K562 (cell line): ENCODE measurements at regions not wholly inside any gene's neighbourhood (a gene's known extent, or its start where the extent isn't known, plus 50 kb on each side); places are given as distances from the start of the nearest gene placed in this dataset.

ENCODE experiments used
- ATAC-seq: fragments of 200-7000 bp; cut with Tn5 transposase; 3 replicates; pipeline ENCODE4 v1.9.1; 2020; ENCODE audit warnings: moderate library complexity
- BruUV-seq: library from RNA; stranded (reverse); fragments of 400-500 nt; replicated peaks from 2 replicates; lab custom pipeline; 2021; lab: Mats Ljungman, UMichigan
- CTCF ChIA-PET: fragments of 300-600 bp; formaldehyde crosslinking; extraction: SDS; loops from one replicate; lab custom pipeline; 2021; ENCODE audit warnings: low intra/inter-chr PET ratio; lab: Yijun Ruan, JAX
- POLR2A ChIA-PET: fragments of 300-600, 350-650 bp; sonication (Branson Sonifier 250); formaldehyde crosslinking; extraction: SDS; loops from one replicate; lab custom pipeline; 2021; ENCODE audit warnings: antibody characterized with exemption, inconsistent platforms; lab: Yijun Ruan, JAX
- DNase-seq, 4 experiments: peaks; one replicate each; pipeline versions ENCODE4 v3.0.0 to v3.0.0-alpha.2; 2011 to 2018; ENCODE audit warnings: low spot score in 3 of 4, mixed read lengths in 3 of 4; ENCODE audit errors: extremely low read depth in 1 of 4
- FAIRE-seq: peaks from 2 replicates; lab custom pipeline; 2011; peaks lifted over from hg19 to GRCh38; lab: Jason Lieb, UNC
- H2AFZ ChIP-seq: 2 replicates; pipeline ENCODE4 v1.6.0; 2011; ENCODE audit warnings: low read depth, low read length, control low read depth, inconsistent platforms
- H3K27ac ChIP-seq: fragments of 200-600 bp; 3 replicates; pipeline ENCODE4 v1.8.0; 2011; ENCODE audit warnings: low read depth, mild to moderate bottlenecking, control low read depth, inconsistent platforms, low read length, moderate library complexity, mixed read lengths; ENCODE audit errors: extremely low read depth
- H3K27me3 ChIP-seq, 2 experiments: fragments of 300-600 bp in 1 of 2; 2 replicates in 1 of 2; 3 replicates in 1 of 2; pipeline versions ENCODE4 v1.6.0 to v1.8.0; 2011; ENCODE audit warnings: inconsistent platforms in 2 of 2, low read length in 2 of 2, mild to moderate bottlenecking in 1 of 2, mixed read lengths in 1 of 2, moderate library complexity in 1 of 2; ENCODE audit not compliant: control insufficient read depth in 2 of 2, insufficient read depth in 2 of 2
- H3K36me3 ChIP-seq: fragments of 300-600 bp; 3 replicates; pipeline ENCODE4 v1.8.0; 2011; ENCODE audit warnings: mild to moderate bottlenecking, low read length, inconsistent platforms; ENCODE audit not compliant: control insufficient read depth, insufficient read depth
- H3K4me1 ChIP-seq, 2 experiments: fragments of 200-600 bp in 1 of 2; replicated peaks in 1 of 2; 2 replicates in 1 of 2; 3 replicates in 1 of 2; pipeline versions ENCODE4 v1.5.1 to v1.8.0; 2011; ENCODE audit warnings: inconsistent platforms in 2 of 2, low read length in 2 of 2, mild to moderate bottlenecking in 1 of 2, mixed read lengths in 1 of 2, moderate library complexity in 1 of 2; ENCODE audit not compliant: control insufficient read depth in 2 of 2, insufficient read depth in 2 of 2
- H3K4me2 ChIP-seq: 2 replicates; pipeline ENCODE4 v1.6.1; 2011; ENCODE audit warnings: low read length, control low read depth, inconsistent platforms, mixed read lengths; ENCODE audit not compliant: insufficient read depth
- H3K4me3 ChIP-seq: fragments of 200-600 bp; sonication (generic), shearing (Covaris generic); 2 replicates; pipeline ENCODE4 v1.5.1; 2016; ENCODE audit warnings: control low read depth, inconsistent platforms
- H3K79me2 ChIP-seq: fragments of 200-600 bp; 3 replicates; pipeline ENCODE4 v1.8.0; 2011; ENCODE audit warnings: low read length, inconsistent platforms; ENCODE audit not compliant: control insufficient read depth, insufficient read depth
- H3K9ac ChIP-seq, 2 experiments: 2 replicates each; pipeline versions ENCODE4 v1.6.0 to v1.6.1; 2011; ENCODE audit warnings: low read depth in 2 of 2, low read length in 2 of 2, control low read depth in 1 of 2, inconsistent platforms in 1 of 2, mild to moderate bottlenecking in 1 of 2, mixed read lengths in 1 of 2; ENCODE audit not compliant: insufficient read depth in 1 of 2
- H3K9me1 ChIP-seq: one replicate; pipeline ENCODE4 v1.6.0; 2011; ENCODE audit warnings: inconsistent platforms, mild to moderate bottlenecking, low read length, moderate library complexity; ENCODE audit not compliant: control insufficient read depth, insufficient read depth
- H3K9me3 ChIP-seq: replicated peaks from 2 replicates; pipeline ENCODE4 v1.5.1; 2011; ENCODE audit warnings: low read depth, low read length, inconsistent platforms; ENCODE audit not compliant: control insufficient read depth, insufficient read depth
- H4K20me1 ChIP-seq: replicated peaks from 2 replicates; pipeline ENCODE4 v1.6.1; 2011; ENCODE audit warnings: low read length, inconsistent platforms, mixed read lengths; ENCODE audit not compliant: control insufficient read depth, insufficient read depth
- ARNT ChIP-seq, 2 experiments: fragments of 450-650 bp; IDR thresholded peaks; 2 replicates each; pipeline ENCODE4 v1.6.1; 2016; ENCODE audit warnings: mild to moderate bottlenecking in 1 of 2
- BHLHE40 ChIP-seq: IDR thresholded peaks from 2 replicates; pipeline ENCODE4 v1.6.1; 2011; ENCODE audit warnings: low read length, improper control_type of control experiment
- C11orf30 ChIP-seq: fragments of 450-650 bp; IDR thresholded peaks from 2 replicates; pipeline ENCODE4 v1.6.1; 2016; ENCODE audit warnings: low read depth, mild to moderate bottlenecking
- CBX3 ChIP-seq, 2 experiments: IDR thresholded peaks; 1 replicate in 1 of 2; 2 replicates in 1 of 2; pipeline ENCODE4 v1.6.1; 2012; ENCODE audit warnings: inconsistent platforms in 2 of 2, low read length in 2 of 2, borderline replicate concordance in 1 of 2, control low read depth in 1 of 2
- CHD1 ChIP-seq: fragments of 200-600 bp; sonication (generic); IDR thresholded peaks from one replicate; pipeline ENCODE4 v1.6.1; 2012; ENCODE audit warnings: mild to moderate bottlenecking, moderate library complexity, low read length, inconsistent platforms
- FOXK1 ChIP-seq: sonication (generic); formaldehyde crosslinking; IDR thresholded peaks from 2 replicates; pipeline ENCODE4 v1.8.0; 2022; ENCODE audit warnings: missing genetic modification reagents, mild to moderate bottlenecking, borderline replicate concordance
- IFI16 ChIP-seq: fragments of 250-450 bp; sonication (Bioruptor Pico); IDR thresholded peaks from 2 replicates; pipeline ENCODE4 v2.1.2; 2022; ENCODE audit warnings: mild to moderate bottlenecking, inconsistent platforms
- KDM4B ChIP-seq, 2 experiments: fragments of 450-650 bp in 1 of 2; sonication (generic) in 1 of 2; IDR thresholded peaks; 2 replicates each; pipeline ENCODE4 v1.6.1; 2016 to 2017; ENCODE audit warnings: borderline replicate concordance in 2 of 2, antibody characterized with exemption in 1 of 2, low read depth in 1 of 2, mild to moderate bottlenecking in 1 of 2
- PHTF2 ChIP-seq: fragments of 250-450 bp; sonication (Bioruptor Pico); IDR thresholded peaks from 2 replicates; pipeline ENCODE4 v1.5.0; 2021; ENCODE audit warnings: mild to moderate bottlenecking
- TAL1 ChIP-seq: fragments of 450-650 bp; IDR thresholded peaks from 2 replicates; pipeline ENCODE4 v1.6.1; 2016; ENCODE audit warnings: mild to moderate bottlenecking
- WHSC1 ChIP-seq: IDR thresholded peaks from one replicate; pipeline ENCODE4 v1.6.1; 2012; ENCODE audit warnings: low read length, control low read depth, inconsistent platforms
- ZFP36 ChIP-seq: fragments of 150-350 bp; IDR thresholded peaks from 2 replicates; pipeline ENCODE4 v1.6.1; 2018; ENCODE audit warnings: low read length, low read depth; ENCODE audit not compliant: partially characterized antibody
- ZNF354B ChIP-seq: fragments of 250-450 bp; sonication (Bioruptor Pico); IDR thresholded peaks from 2 replicates; pipeline ENCODE4 v1.4.0; 2020
- ZNF408 ChIP-seq: fragments of 250-450 bp; sonication (Bioruptor Pico); IDR thresholded peaks from 2 replicates; pipeline ENCODE4 v1.4.0; 2020; ENCODE audit warnings: low read depth, mild to moderate bottlenecking, moderate library complexity
- ZNF57 ChIP-seq: fragments of 450-650 bp; formaldehyde crosslinking; IDR thresholded peaks from 2 replicates; pipeline ENCODE4 v1.4.0; 2020; ENCODE audit warnings: mild to moderate bottlenecking, moderate library complexity
- WGBS: fragments of 100-300 bp; shearing (Covaris generic); methylation state at CpG from one replicate; pipeline ENCODE4 v1.1.6; 2016; ENCODE audit warnings: low coverage, mixed read lengths; ENCODE audit not compliant: insufficient coverage; ENCODE audit errors: missing lambda C conversion rate; 5-methylcytosine and 5-hydroxymethylcytosine counted together
- in situ Hi-C: fragments of 300-500 bp; cut with MboI; formaldehyde crosslinking; loops from 4 replicates; pipeline ENCODE4 v1.15.0; 2018; ENCODE audit warnings: inconsistent platforms, mixed read lengths
- intact Hi-C: fragments of 100-400 bp; cut with micrococcal nuclease; formaldehyde crosslinking; loops from 2 replicates; pipeline ENCODE4 v1.14.2; 2022
- TF ChIP-seq, protein P1 (sequence below): fragments of 450-650 bp; formaldehyde crosslinking; IDR thresholded peaks from 2 replicates; pipeline ENCODE4 v1.4.0; 2020; ENCODE audit warnings: mild to moderate bottlenecking, moderate library complexity
- TF ChIP-seq, protein P2 (sequence below): IDR thresholded peaks from 3 replicates; pipeline ENCODE4 v1.6.1; 2011; ENCODE audit warnings: borderline replicate concordance, mild to moderate bottlenecking; ENCODE audit not compliant: insufficient read length, insufficient read depth
- TF ChIP-seq, protein P3 (sequence below): fragments of 250-450 bp; sonication (Bioruptor Pico); IDR thresholded peaks from 2 replicates; pipeline ENCODE4 v1.4.0; 2020; ENCODE audit warnings: mild to moderate bottlenecking

DNA sequence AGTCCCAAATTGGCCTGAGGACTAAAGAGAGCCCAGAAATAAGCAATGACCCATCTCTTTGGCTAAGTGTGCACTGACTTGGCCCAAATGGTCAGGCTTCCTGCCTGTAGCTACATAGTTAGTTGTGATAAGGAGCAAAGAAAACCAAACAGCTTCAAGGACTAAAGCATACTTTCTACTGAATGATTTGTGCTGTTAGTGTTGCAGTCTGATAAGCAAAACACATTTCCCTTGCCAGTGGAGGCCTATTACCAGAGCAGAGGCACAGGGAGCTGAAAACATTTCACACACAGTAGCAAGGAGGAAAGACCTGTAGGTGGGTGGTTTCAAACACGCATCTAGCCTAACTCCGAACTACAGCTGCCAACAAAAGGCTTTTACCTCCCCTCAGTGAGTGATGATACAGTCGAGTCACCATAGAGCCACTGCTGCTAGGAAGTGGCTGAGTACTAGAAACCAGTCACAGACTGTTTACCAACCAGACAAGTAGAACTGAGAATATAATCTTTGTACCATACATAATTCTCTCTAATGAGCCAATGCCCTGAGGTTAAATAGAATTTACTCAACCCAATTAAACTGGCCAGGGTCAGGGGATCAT lies 222.3 kb upstream of the THBS1 start:
- H3K79me2 ChIP-seq, result no peaks in the 10 kb centered on the region
- peak overlapping the region; percentile 65 for H3K27ac ChIP-seq
- H3K9me3 ChIP-seq, result no peaks in the 10 kb centered on the region
- peak; percentile 88 for ATAC-seq
- H3K4me3 ChIP-seq, result no peak overlapping the region
- peak overlapping the region; percentile 4 to 29; a peak in 2 of 4 replicates for H3K9ac ChIP-seq
- no peaks in the 10 kb centered on the region for H3K36me3 ChIP-seq
- no peaks in the 10 kb centered on the region for H3K9me1 ChIP-seq
- ChIA-PET CTCF (no interaction called here), POLR2A (interaction anchor here (0.8 to 1.6 kb wide), 2 partner anchors 11 to 19 kb away, joined by 3 read pairs; no protein-coding TSS in a partner anchor)
- H3K27me3 ChIP-seq, result no peaks in the 10 kb centered on the region
- intact Hi-C loops, result no loop called here
- FAIRE-seq, result peak; percentile 92
- DNase-seq, result peak; percentile 13 to 63 (median 40)
- H4K20me1 ChIP-seq, result no peaks in the 10 kb centered on the region
- BruUV-seq, result no TSS peak
- H3K4me1 ChIP-seq, result peaks cover 0 to 13% of the 10 kb centered on the region in 2 experiments; a peak in 2 of 5 replicates
- peak overlapping the region; percentile 22 for H3K4me2 ChIP-seq
- in situ Hi-C loops, result no loop called here
- 0% methylated on average over 3 of the region's 3 CpGs for WGBS
- H2AFZ ChIP-seq, result peak overlapping the region; percentile 21
- TF ChIP-seq ARNT (IDR thresholded peaks at IDR 0.05) (no peak), ZFP36 (no peak), WHSC1 (no peak), ZNF57 (no peak), ZNF354B (no peak), KDM4B (IDR thresholded peaks at IDR 0.05; ENCODE audit: borderline replicate concordance in 2 of 2, low read depth in 1 of 2) (no peak), ZNF408 (CRISPR knock-in tag) (no peak), FOXK1 (CRISPR knock-in tag) (no peak), BHLHE40 (no peak), PHTF2 (CRISPR knock-in tag) (no peak), IFI16 (CRISPR knock-in tag) (no peak), CBX3 (IDR thresholded peaks at IDR 0.05; ENCODE audit: borderline replicate concordance in 1 of 2, low read length in 2 of 2) (peak in 1 of 2 experiments; percentile 48; a peak in 1 of 3 replicates), C11orf30 (no peak), CHD1 (no peak), TAL1 (peak; percentile 73)
- TF ChIP-seq, protein P1, sequence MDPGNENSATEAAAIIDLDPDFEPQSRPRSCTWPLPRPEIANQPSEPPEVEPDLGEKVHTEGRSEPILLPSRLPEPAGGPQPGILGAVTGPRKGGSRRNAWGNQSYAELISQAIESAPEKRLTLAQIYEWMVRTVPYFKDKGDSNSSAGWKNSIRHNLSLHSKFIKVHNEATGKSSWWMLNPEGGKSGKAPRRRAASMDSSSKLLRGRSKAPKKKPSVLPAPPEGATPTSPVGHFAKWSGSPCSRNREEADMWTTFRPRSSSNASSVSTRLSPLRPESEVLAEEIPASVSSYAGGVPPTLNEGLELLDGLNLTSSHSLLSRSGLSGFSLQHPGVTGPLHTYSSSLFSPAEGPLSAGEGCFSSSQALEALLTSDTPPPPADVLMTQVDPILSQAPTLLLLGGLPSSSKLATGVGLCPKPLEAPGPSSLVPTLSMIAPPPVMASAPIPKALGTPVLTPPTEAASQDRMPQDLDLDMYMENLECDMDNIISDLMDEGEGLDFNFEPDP, result no peak
- TF ChIP-seq, protein P2, sequence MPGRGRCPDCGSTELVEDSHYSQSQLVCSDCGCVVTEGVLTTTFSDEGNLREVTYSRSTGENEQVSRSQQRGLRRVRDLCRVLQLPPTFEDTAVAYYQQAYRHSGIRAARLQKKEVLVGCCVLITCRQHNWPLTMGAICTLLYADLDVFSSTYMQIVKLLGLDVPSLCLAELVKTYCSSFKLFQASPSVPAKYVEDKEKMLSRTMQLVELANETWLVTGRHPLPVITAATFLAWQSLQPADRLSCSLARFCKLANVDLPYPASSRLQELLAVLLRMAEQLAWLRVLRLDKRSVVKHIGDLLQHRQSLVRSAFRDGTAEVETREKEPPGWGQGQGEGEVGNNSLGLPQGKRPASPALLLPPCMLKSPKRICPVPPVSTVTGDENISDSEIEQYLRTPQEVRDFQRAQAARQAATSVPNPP, result no peak
- TF ChIP-seq, protein P3, sequence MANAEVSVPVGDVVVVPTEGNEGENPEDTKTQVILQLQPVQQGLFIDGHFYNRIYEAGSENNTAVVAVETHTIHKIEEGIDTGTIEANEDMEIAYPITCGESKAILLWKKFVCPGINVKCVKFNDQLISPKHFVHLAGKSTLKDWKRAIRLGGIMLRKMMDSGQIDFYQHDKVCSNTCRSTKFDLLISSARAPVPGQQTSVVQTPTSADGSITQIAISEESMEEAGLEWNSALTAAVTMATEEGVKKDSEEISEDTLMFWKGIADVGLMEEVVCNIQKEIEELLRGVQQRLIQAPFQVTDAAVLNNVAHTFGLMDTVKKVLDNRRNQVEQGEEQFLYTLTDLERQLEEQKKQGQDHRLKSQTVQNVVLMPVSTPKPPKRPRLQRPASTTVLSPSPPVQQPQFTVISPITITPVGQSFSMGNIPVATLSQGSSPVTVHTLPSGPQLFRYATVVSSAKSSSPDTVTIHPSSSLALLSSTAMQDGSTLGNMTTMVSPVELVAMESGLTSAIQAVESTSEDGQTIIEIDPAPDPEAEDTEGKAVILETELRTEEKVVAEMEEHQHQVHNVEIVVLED (CRISPR knock-in tag), result no peak
